Osteoblast (primary cell): ENCODE measurements at regions not wholly inside any gene's neighbourhood (a gene's known extent, or its start where the extent isn't known, plus 50 kb on each side); places are given as distances from the start of the nearest gene placed in this dataset. TPM values are rescaled to one million over a fixed set of nuclear protein-coding genes. Genes with fewer than 3 reads are reported as not detected.
"Not testable (repeated sequence)": the region's sequence is repeated elsewhere in the genome, so short reads cannot be mapped to it uniquely, and the experiment has no call there.

Experiments used
- DNase-seq: peaks from one replicate; pipeline ENCODE4 v3.0.0; 2011; ENCODE audit warnings: low spot score, mixed read lengths; ENCODE audit not compliant: insufficient read length; ENCODE audit errors: missing footprints
- H2AFZ ChIP-seq: 2 replicates; pipeline ENCODE4 v1.6.0; 2011; ENCODE audit warnings: mild to moderate bottlenecking, low read length
- H3K27ac ChIP-seq: 2 replicates; pipeline ENCODE4 v1.5.1; 2011; ENCODE audit warnings: mild to moderate bottlenecking, low read depth, low read length, moderate library complexity
- H3K27me3 ChIP-seq: 2 replicates; pipeline ENCODE4 v1.6.0; 2012; ENCODE audit warnings: mild to moderate bottlenecking, control low read depth, inconsistent platforms, low read length, moderate library complexity; ENCODE audit not compliant: insufficient read depth
- H3K36me3 ChIP-seq: 2 replicates; pipeline ENCODE4 v1.5.1; 2011; ENCODE audit warnings: mild to moderate bottlenecking, low read length, control low read depth, moderate library complexity; ENCODE audit not compliant: insufficient read depth
- H3K4me1 ChIP-seq: 2 replicates; pipeline ENCODE4 v1.5.1; 2011; ENCODE audit warnings: mild to moderate bottlenecking, low read length, control low read depth, moderate library complexity; ENCODE audit not compliant: insufficient read depth
- H3K4me2 ChIP-seq: 2 replicates; pipeline ENCODE4 v1.6.0; 2011; ENCODE audit warnings: mild to moderate bottlenecking, low read length; ENCODE audit not compliant: insufficient read depth
- H3K4me3 ChIP-seq: fragments of 200-600 bp; sonication (generic); 3 replicates; pipeline ENCODE4 v1.5.1; 2012; ENCODE audit warnings: mild to moderate bottlenecking, low read length, inconsistent platforms; ENCODE audit not compliant: insufficient read depth
- H3K79me2 ChIP-seq: 2 replicates; pipeline ENCODE4 v1.6.0; 2012; ENCODE audit warnings: mild to moderate bottlenecking, low read length, control low read depth, inconsistent platforms; ENCODE audit not compliant: insufficient read depth
- H3K9me3 ChIP-seq: 2 replicates; pipeline ENCODE4 v1.5.1; 2011; ENCODE audit warnings: low read depth, low read length, control low read depth
- H4K20me1 ChIP-seq: 2 replicates; pipeline ENCODE4 v1.6.0; 2012; ENCODE audit warnings: mild to moderate bottlenecking, low read length, control low read depth; ENCODE audit not compliant: insufficient read depth
- small RNA-seq: library from RNA; depleted of rRNA; stranded (forward); fragments of <200 nt; gene quantifications from one replicate; pipeline ENCODE3, GENCODE V24; 2012
- TF ChIP-seq, protein P1 (sequence below): IDR thresholded peaks from 2 replicates; pipeline ENCODE4 v1.5.1; 2011; ENCODE audit warnings: mild to moderate bottlenecking, low read depth, low read length, moderate library complexity; ENCODE audit errors: extremely low read depth

DNA sequence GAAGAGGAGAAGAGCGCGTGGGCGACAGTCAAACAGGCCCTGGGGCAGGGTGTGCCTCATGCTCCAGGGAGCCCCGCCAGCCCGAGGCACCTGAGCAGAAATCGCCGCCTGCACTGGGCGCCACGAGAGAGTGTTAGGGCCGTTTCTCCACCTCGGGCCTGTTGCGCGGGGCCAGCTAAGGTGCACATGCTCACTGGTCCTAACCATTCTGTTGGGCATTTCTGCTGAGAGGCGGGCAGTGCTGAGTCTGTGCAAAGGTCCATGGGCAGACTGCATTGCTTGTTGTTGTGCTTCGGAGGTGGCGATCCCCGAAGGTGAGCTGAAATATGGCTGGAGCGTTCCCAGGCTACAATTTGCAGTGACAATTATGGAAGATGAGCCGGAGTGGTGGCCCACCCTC, 367.8 kb upstream of the SPATA31A5 start:
- DNase-seq = peak; percentile 8
- Histone ChIP-seq H3K4me3 (no peak overlapping the region), H3K4me1 (no peaks in the 10 kb centered on the region), H3K79me2 (no peaks in the 10 kb centered on the region), H3K36me3 (no peaks in the 10 kb centered on the region), H4K20me1 (no peaks in the 10 kb centered on the region), H3K9me3 (no peaks in the 10 kb centered on the region), H3K4me2 (no peak overlapping the region), H3K27me3 (no peaks in the 10 kb centered on the region), H2AFZ (no peak overlapping the region), H3K27ac (no peak overlapping the region)
- TF ChIP-seq, protein P1, sequence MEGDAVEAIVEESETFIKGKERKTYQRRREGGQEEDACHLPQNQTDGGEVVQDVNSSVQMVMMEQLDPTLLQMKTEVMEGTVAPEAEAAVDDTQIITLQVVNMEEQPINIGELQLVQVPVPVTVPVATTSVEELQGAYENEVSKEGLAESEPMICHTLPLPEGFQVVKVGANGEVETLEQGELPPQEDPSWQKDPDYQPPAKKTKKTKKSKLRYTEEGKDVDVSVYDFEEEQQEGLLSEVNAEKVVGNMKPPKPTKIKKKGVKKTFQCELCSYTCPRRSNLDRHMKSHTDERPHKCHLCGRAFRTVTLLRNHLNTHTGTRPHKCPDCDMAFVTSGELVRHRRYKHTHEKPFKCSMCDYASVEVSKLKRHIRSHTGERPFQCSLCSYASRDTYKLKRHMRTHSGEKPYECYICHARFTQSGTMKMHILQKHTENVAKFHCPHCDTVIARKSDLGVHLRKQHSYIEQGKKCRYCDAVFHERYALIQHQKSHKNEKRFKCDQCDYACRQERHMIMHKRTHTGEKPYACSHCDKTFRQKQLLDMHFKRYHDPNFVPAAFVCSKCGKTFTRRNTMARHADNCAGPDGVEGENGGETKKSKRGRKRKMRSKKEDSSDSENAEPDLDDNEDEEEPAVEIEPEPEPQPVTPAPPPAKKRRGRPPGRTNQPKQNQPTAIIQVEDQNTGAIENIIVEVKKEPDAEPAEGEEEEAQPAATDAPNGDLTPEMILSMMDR = no peak

GRCh38 chr9:60546990-60547389, 367.2 kb upstream of the SPATA31A5 start:
- H2AFZ ChIP-seq, H3K4me3 ChIP-seq, H3K27me3 ChIP-seq, H3K4me1 ChIP-seq, H3K36me3 ChIP-seq, H4K20me1 ChIP-seq, H3K27ac ChIP-seq, DNase-seq, H3K4me2 ChIP-seq, H3K79me2 ChIP-seq, H3K9me3 ChIP-seq: not testable (repeated sequence)

Small RNAs in the stretch of these regions (small RNA-seq; reads per million reads assigned to genes)
- gene BX088702.1 = not detected
